Ecto neural progenitor cell (in vitro differentiated cells): ENCODE measurements at regions not wholly inside any gene's neighbourhood (a gene's known extent, or its start where the extent isn't known, plus 50 kb on each side); places are given as distances from the start of the nearest gene placed in this dataset.
"Not testable (repeated sequence)": the region's sequence is repeated elsewhere in the genome, so short reads cannot be mapped to it uniquely, and the experiment has no call there.

Experiments
- DNase-seq: peaks from one replicate; pipeline ENCODE4 v3.0.0-alpha.2; 2018; ENCODE audit warnings: low spot score

GRCh38 chr5:126677121-126677520 lies 76.4 kb downstream of the PHAX start:
- no peak for DNase-seq

- peak; percentile 67 for DNase-seq
These were observed 79.6 kb downstream of the PHAX start for GRCh38 chr5:126680191-126680817.

- not testable (repeated sequence) for DNase-seq
These were observed 80.6 kb downstream of the PHAX start for GRCh38 chr5:126681314-126681713.

- DNase-seq: no peak
These were observed 81.2 kb downstream of the PHAX start for GRCh38 chr5:126681970-126682369.

GRCh38 chr5:126682856-126683255 lies 82.1 kb downstream of the PHAX start:
- DNase-seq: no peak

- DNase-seq: no peak
These were observed 83.2 kb downstream of the PHAX start for GRCh38 chr5:126683912-126684311.

GRCh38 chr5:126684656-126685442 lies 84.1 kb downstream of the PHAX start:
- not testable (repeated sequence) for DNase-seq

GRCh38 chr5:126686451-126687126 lies 85.8 kb downstream of the PHAX start:
- DNase-seq: no peak

GRCh38 chr5:126692971-126693370 lies 84.0 kb upstream of the LMNB1 start:
- no peak for DNase-seq

GRCh38 chr5:126693806-126694205 lies 83.1 kb upstream of the LMNB1 start:
- no peak for DNase-seq

- no peak for DNase-seq
These were observed 82.5 kb upstream of the LMNB1 start for GRCh38 chr5:126694403-126694802.

GRCh38 chr5:126695091-126695490 lies 81.8 kb upstream of the LMNB1 start:
- no peak for DNase-seq

GRCh38 chr5:126707080-126707479 lies 69.9 kb upstream of the LMNB1 start:
- DNase-seq: no peak

- DNase-seq: no peak
These were observed 61.2 kb upstream of the LMNB1 start for GRCh38 chr5:126715765-126716164.

GRCh38 chr5:126716861-126717260 lies 60.1 kb upstream of the LMNB1 start:
- no peak for DNase-seq

- DNase-seq: peak; percentile 50
These were observed 58.6 kb upstream of the LMNB1 start for GRCh38 chr5:126718236-126718868.

- DNase-seq: no peak
These were observed 56.6 kb upstream of the LMNB1 start for GRCh38 chr5:126720369-126720768.

GRCh38 chr5:126723643-126724042 lies 53.3 kb upstream of the LMNB1 start:
- DNase-seq: no peak
